ENCODE measurements at regions not wholly inside any gene's neighbourhood (a gene's known extent, or its start where the extent isn't known, plus 50 kb on each side); places are given as distances from the start of the nearest gene placed in this dataset.

- DNase-seq (ENCODE audit: extremely low spot score, unreplicated experiment), result no peak
- Mint-ChIP-seq H3K4me1 (ENCODE audit: unreplicated experiment) (no peaks in the 10 kb centered on the region), H3K4me3 (no peak overlapping the region), H3K27ac (no peak overlapping the region), H3K27me3 (no peaks in the 10 kb centered on the region), H3K36me3 (no peaks in the 10 kb centered on the region), H3K9me3 (peaks cover 21% of the 10 kb centered on the region)
- TF ChIP-seq, protein P1, sequence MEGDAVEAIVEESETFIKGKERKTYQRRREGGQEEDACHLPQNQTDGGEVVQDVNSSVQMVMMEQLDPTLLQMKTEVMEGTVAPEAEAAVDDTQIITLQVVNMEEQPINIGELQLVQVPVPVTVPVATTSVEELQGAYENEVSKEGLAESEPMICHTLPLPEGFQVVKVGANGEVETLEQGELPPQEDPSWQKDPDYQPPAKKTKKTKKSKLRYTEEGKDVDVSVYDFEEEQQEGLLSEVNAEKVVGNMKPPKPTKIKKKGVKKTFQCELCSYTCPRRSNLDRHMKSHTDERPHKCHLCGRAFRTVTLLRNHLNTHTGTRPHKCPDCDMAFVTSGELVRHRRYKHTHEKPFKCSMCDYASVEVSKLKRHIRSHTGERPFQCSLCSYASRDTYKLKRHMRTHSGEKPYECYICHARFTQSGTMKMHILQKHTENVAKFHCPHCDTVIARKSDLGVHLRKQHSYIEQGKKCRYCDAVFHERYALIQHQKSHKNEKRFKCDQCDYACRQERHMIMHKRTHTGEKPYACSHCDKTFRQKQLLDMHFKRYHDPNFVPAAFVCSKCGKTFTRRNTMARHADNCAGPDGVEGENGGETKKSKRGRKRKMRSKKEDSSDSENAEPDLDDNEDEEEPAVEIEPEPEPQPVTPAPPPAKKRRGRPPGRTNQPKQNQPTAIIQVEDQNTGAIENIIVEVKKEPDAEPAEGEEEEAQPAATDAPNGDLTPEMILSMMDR (conservative IDR thresholded peaks at IDR 0.05), result no peak
Measured at GRCh38 chr4:60757986-60758680, 442.0 kb upstream of the ADGRL3 start.

- no peaks in the 10 kb centered on the region for H3K27me3 Mint-ChIP-seq
- TF ChIP-seq, protein P1 (conservative IDR thresholded peaks at IDR 0.05), result peak; percentile 67
- H3K9me3 Mint-ChIP-seq, result peaks cover 21% of the 10 kb centered on the region
- H3K36me3 Mint-ChIP-seq, result no peaks in the 10 kb centered on the region
- no peak overlapping the region for H3K27ac Mint-ChIP-seq
- no peak for DNase-seq (ENCODE audit: extremely low spot score, unreplicated experiment)
- no peak overlapping the region for H3K4me3 Mint-ChIP-seq
- no peaks in the 10 kb centered on the region for H3K4me1 Mint-ChIP-seq (ENCODE audit: unreplicated experiment)
Measured at GRCh38 chr4:60759518-60760245, 440.4 kb upstream of the ADGRL3 start.

DNA sequence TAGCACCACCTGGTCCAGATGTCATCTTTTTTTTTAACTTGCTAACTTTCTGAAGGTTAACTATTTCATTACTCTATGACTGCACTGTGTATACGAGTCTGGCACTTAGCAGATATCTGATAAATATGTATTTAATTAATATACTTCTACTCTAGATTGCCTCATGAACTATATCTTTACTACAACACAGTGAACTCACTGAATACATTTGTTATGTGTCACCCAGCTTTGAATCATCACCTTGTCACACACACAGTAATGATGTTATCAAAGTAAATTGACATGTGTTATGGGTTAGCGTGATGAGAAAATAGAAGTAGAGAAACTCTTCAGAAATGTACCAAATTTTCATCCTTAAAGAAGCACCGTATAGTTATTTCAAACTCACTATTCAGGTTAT lies 419.3 kb upstream of the ADGRL3 start:
- no peaks in the 10 kb centered on the region for H3K36me3 Mint-ChIP-seq
- no peaks in the 10 kb centered on the region for H3K9me3 Mint-ChIP-seq
- no peaks in the 10 kb centered on the region for H3K27me3 Mint-ChIP-seq
- no peak overlapping the region for H3K4me3 Mint-ChIP-seq
- no peak overlapping the region for H3K27ac Mint-ChIP-seq
- no peaks in the 10 kb centered on the region for H3K4me1 Mint-ChIP-seq (ENCODE audit: unreplicated experiment)
- TF ChIP-seq, protein P1 (conservative IDR thresholded peaks at IDR 0.05), result no peak
- no peak for DNase-seq (ENCODE audit: extremely low spot score, unreplicated experiment)

DNA sequence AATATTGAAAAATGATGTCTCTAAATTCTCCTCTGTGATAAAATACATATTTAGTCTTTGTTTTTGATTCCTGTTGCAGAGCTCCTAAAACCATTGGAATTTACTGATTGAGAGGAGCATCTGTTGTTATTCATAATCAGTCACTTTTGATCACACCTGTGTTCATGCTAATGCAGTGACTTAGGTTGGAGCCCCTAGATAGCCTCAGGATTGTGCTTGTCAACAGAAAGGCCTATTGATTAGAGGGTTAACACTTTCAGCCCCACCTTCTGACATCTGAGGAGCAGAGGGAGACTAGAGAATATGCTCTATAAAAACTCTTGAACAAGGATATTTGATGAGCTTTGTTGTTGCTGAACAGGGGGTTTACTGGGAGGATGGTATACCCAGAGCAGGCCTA lies 409.5 kb upstream of the ADGRL3 start:
- TF ChIP-seq, protein P1 (conservative IDR thresholded peaks at IDR 0.05), result no peak
- no peaks in the 10 kb centered on the region for H3K27me3 Mint-ChIP-seq
- DNase-seq (ENCODE audit: extremely low spot score, unreplicated experiment), result no peak
- no peak overlapping the region for H3K4me3 Mint-ChIP-seq
- H3K9me3 Mint-ChIP-seq, result no peaks in the 10 kb centered on the region
- H3K4me1 Mint-ChIP-seq (ENCODE audit: unreplicated experiment), result no peaks in the 10 kb centered on the region
- H3K27ac Mint-ChIP-seq, result no peak overlapping the region
- no peaks in the 10 kb centered on the region for H3K36me3 Mint-ChIP-seq

DNA sequence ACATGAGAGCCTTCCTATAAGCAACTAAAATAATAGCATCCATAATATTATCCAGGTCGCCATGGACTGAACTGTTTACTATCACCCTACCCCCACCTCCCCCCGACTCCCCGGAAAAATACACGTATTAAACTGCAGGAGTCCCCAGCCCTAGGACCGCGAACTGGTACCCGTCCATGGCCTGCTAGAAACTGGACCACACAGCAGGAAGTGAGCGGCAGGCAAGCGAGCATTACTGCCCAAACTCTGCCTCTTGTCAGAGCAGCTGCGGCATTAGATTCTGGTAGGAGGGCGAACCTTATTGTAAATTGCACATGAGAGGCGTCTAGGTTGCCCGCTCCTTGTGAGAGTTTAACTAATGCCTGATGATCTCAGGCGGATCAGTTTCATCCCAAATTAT lies 405.8 kb upstream of the ADGRL3 start:
- no peaks in the 10 kb centered on the region for H3K9me3 Mint-ChIP-seq
- no peaks in the 10 kb centered on the region for H3K27me3 Mint-ChIP-seq
- no peak for DNase-seq (ENCODE audit: extremely low spot score, unreplicated experiment)
- no peak overlapping the region for H3K27ac Mint-ChIP-seq
- H3K36me3 Mint-ChIP-seq, result no peaks in the 10 kb centered on the region
- no peaks in the 10 kb centered on the region for H3K4me1 Mint-ChIP-seq (ENCODE audit: unreplicated experiment)
- H3K4me3 Mint-ChIP-seq, result no peak overlapping the region
- TF ChIP-seq, protein P1 (conservative IDR thresholded peaks at IDR 0.05), result no peak

Data from type B pancreatic cell (in vitro differentiated cells).